HG03175 (cell line): ENCODE measurements at regions not wholly inside any gene's neighbourhood (a gene's known extent, or its start where the extent isn't known, plus 50 kb on each side); places are given as distances from the start of the nearest gene placed in this dataset.

Source experiments
- ATAC-seq: cut with Tn5 transposase; IDR thresholded peaks from one replicate; pipeline ENCODE4 v1.9.1; 2021; ENCODE audit warnings: mild to moderate bottlenecking, moderate library complexity; ENCODE audit not compliant: unreplicated experiment

DNA sequence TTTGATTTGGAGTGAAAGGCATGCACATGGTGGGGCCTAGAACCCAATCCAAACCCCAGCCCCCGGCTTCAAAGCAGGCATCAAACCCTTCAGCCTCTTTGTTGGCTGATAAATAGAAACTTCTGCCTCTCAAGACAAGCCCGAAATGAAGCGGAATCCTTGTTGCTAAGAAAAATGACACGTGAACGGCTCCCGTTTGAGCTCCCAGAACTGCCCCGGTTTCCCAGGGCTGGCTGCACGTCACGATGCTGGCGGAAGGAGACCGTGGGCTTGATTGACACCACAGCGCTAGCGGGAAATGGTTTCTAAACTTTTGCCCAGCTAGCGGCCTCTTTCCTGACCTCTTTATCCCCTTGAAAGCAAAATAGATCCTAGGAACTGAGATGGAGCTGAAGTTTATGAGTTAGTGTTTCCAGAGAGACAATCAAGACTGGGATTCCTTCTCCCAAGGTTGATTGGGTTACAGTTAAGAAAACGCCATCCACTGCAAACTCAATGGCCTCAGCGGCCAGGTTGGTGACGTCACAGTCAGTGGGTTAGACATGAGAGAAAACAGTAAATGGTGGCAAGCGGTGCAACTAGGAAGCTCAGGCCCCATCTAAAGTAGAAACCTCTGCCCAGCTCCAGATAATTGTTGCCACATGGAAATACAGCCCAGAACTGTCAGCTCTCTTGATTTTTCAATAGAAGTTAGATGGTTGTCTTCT lies 117.0 kb downstream of the ANKRD60 start:
- no peak for ATAC-seq

GRCh38 chr20:58109918-58110635 lies 118.4 kb downstream of the ANKRD60 start:
- no peak for ATAC-seq

DNA sequence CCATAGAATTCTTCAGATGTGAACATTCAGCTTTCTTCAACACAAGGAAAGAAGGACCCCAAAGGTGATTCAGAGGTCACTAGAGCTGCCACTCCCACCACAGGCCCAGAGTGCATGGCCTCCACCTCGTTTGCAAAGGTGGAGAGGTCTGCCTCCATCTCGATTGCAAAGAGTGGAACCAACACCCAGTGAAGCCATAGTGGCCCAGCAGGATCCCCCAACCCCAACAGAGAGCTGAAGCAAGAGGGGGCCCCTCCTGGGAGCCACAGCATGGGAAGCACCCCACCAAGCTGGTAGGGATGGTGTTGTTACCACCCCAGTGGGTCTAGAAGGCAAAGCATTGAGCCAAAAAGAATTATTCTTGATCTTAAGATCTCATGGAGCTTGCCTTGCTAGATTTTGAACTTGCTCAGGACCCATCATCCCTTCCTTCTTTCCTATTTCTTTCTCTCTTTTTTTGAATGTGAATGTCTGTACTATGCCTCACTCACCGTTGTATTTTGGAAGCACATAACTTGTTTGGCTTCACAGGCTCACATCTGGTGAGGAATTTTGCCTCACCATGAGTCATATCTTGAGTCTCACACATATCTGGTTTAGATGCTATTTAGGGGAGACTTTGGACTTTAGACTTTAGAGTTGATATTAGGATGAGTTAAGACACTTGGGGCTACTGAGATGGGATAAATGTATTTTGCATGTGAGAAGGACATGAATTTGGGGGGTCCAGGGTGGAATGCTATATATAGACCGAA lies 119.2 kb downstream of the ANKRD60 start:
- no peak for ATAC-seq

GRCh38 chr20:58107533-58107932 lies 120.9 kb downstream of the ANKRD60 start:
- no peak for ATAC-seq

GRCh38 chr20:58106143-58106750 lies 122.2 kb downstream of the ANKRD60 start:
- ATAC-seq, result no peak

- ATAC-seq, result no peak
These were observed 124.5 kb downstream of the ANKRD60 start for GRCh38 chr20:58103961-58104360.

DNA sequence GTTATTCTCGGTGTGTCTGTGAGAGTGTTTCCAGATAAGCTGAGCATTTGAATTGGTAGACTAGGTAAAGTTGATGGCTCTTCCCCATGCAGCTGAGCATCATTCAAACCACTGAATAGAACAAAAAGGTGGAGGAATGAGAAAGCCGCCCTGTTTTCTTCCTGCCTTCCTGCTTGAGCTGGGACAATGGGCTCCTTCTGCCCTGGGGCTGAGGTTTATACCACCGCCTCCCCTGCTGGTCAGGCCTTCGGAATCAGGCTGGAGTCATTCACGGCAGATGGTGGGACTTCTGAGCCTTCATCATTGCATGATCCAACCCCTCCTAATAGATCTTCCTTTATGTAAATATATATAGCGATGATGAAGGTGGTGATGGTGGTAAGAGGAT lies 124.9 kb downstream of the ANKRD60 start:
- no peak for ATAC-seq

DNA sequence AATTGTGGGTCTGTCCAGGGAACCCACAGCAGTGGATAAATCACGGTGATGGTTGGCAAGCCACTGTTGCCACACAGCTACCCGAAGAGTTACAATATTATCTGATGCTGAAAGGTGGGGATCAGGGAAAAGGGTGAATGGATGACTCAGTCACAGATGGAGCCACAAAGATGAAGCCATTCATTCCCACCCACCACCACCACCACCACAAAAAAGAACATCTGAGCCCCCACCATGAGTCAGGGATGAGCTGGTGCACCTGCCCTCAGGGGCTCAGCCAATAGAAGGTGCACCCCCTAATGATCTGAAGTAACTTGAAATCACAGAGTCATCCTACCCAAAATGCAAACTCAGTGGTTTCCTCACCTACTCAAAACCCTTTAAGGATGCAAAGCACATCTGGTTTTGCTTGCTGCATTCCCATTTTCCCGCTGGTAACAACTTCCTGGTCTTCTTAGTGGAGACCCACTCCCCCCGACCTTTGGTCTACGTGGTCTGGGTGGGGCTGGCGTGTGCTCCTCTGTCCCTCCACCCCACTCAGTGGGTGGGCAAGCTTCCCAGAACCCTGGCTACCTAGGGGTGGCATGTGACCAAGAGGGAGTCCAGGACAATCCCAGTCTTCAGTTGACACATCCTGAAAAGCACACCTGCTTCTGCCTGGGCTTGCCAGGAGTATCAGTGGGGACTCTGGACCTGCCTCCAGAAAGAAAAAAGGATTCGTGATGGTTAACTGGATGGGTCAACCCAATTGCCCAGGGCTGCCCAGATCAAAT lies 125.5 kb downstream of the ANKRD60 start:
- no peak for ATAC-seq

GRCh38 chr20:58102261-58102660 lies 126.2 kb downstream of the ANKRD60 start:
- no peak for ATAC-seq

GRCh38 chr20:58100731-58101356 lies 127.6 kb downstream of the ANKRD60 start:
- ATAC-seq, result no peak

- no peak for ATAC-seq
These were observed 128.3 kb downstream of the ANKRD60 start for GRCh38 chr20:58099956-58100730.

DNA sequence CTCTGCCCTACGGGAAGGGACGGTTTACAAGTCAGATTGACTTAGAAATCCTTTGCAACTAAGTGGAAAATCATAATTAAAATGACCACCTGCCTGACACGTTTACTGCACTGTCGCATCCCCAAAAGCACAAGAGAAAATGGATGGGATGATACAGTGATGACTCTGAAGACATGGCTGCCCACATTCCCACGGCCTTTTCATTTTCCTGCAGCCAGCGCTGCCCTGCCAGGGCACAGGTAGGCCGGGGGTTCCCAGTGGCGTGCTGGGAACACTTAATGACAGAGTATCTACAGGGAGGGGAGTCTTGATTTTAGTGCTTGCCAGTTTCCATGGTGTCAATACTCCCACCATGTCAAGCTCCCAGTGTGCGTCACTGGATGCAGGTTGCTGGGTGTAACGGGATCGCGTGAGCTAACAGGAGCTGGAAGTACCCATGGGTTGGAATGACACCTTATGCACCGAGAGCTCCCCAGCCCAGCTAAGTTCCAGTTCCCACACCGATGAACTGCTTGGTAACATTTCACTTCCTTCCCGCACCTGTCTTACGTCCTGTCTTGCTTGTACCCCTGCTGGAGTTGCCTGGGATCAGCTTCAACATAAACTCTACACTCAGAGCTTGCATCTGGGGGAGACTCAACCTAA lies 129.0 kb downstream of the ANKRD60 start:
- no peak for ATAC-seq

DNA sequence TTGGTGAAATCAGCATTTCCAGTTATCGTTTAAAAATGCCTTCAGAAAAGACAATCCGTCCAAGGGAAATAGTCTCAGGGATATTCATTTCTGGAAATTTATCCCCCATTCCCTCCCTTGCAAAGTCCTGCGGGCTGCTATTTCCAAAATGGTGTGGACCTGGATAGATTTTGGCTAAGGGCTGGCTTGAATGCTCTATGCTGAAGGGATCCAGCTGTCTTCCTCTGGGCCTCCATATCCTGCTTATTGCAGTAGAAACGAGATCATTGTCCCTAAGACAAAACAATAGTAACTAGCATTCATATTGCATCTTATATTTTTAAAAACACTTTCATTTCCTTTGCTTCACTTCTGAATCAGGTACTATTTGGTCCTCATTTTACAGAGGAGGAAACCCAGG lies 129.9 kb downstream of the ANKRD60 start:
- ATAC-seq, result no peak

DNA sequence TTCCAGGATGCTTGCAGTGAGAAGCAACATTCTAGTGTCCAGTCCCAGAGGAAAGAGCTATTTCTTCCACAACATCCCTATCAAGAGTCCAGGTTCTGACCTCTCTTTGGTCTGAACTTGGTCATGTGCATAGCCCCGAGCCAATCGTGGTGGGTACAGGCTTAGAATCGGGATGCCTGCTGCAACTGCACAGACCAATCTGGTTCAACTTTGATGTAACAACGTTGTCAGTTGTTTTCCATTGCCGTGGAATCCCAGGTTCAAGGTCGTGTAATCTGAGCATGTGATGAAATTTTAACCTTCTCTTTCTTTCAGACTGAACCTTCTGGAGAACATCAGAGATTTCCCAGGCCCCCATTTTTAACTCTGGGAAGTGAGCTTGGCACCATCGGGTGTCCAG lies 130.5 kb downstream of the ANKRD60 start:
- ATAC-seq, result no peak

GRCh38 chr20:58097429-58097828 lies 131.0 kb downstream of the ANKRD60 start:
- ATAC-seq, result no peak

- no peak for ATAC-seq
These were observed 131.5 kb downstream of the ANKRD60 start for GRCh38 chr20:58096880-58097423.

GRCh38 chr20:58094698-58095097 lies 133.8 kb downstream of the ANKRD60 start:
- ATAC-seq, result no peak

DNA sequence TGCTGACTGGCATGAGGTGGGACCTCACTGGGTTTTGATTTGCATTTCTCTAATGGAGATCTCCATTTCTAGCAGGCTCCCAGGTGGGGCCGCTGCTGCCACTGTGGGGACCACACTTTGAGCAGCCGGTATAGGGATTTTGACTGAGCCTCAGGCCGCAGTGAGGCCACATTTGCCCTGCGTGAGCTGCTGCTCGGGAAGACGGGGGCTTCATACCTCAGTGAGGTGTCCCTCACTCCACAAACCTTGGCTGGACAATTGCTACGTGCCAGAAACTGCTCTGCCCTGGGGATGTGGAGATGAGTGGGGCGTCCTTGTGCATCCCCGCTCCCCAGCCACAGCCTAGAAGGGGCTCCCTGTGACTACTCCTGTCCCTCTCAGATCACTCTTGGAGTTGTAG lies 134.3 kb downstream of the ANKRD60 start:
- no peak for ATAC-seq

GRCh38 chr20:58092871-58093270 lies 135.6 kb downstream of the ANKRD60 start:
- ATAC-seq, result no peak
